GM12801 (cell line): ENCODE measurements at regions not wholly inside any gene's neighbourhood (a gene's known extent, or its start where the extent isn't known, plus 50 kb on each side); places are given as distances from the start of the nearest gene placed in this dataset.

Experiments
- CTCF ChIP-seq: IDR thresholded peaks from one replicate; pipeline ENCODE4 v1.5.1; 2011; ENCODE audit warnings: control low read depth; ENCODE audit not compliant: insufficient read length; ENCODE audit errors: extremely low read depth

- TF ChIP-seq CTCF, result no peak
Observed at GRCh38 chr1:208520438-208521099, 276.4 kb upstream of the PLXNA2 start.

GRCh38 chr1:208521534-208521933, 277.4 kb upstream of the PLXNA2 start:
- no peak for TF ChIP-seq CTCF

GRCh38 chr1:208523007-208523406, 278.8 kb upstream of the PLXNA2 start:
- TF ChIP-seq CTCF, result no peak

- no peak for TF ChIP-seq CTCF
Observed at GRCh38 chr1:208524376-208524775, 280.2 kb upstream of the PLXNA2 start.

- no peak for TF ChIP-seq CTCF
Observed at GRCh38 chr1:208524925-208525324, 280.7 kb upstream of the PLXNA2 start.

GRCh38 chr1:208525417-208525816, 281.2 kb upstream of the PLXNA2 start:
- no peak for TF ChIP-seq CTCF

GRCh38 chr1:208526613-208527125, 282.5 kb upstream of the PLXNA2 start:
- TF ChIP-seq CTCF, result no peak
